Lung (tissue), 11 donors: ENCODE measurements at regions not wholly inside any gene's neighbourhood (a gene's known extent, or its start where the extent isn't known, plus 50 kb on each side); places are given as distances from the start of the nearest gene placed in this dataset.
A peak's percentile ranks its signal among the peaks of the same experiment; 100 is the strongest.

ENCODE experiments used
- ATAC-seq: fragments of 200-7000 bp; cut with Tn5 transposase; one replicate; pipeline ENCODE4 v1.9.1; 2020; ENCODE audit warnings: moderate number of reproducible peaks; ENCODE audit not compliant: insufficient read depth, low FRiP score
- DNase-seq, 3 donors: peaks; one replicate each; pipeline ENCODE4 v3.0.0-alpha.2; 2013 to 2017
- H3K27ac ChIP-seq, 2 donors: one replicate each; pipeline ENCODE4 v1.5.1; 2013; ENCODE audit warnings: mild to moderate bottlenecking in 2 of 2, moderate library complexity in 2 of 2, control low read depth in 1 of 2, inconsistent platforms in 1 of 2, low read depth in 1 of 2, low read length in 1 of 2
- H3K27me3 ChIP-seq, 3 donors: one replicate each; pipeline ENCODE4 v1.5.1; 2013; ENCODE audit warnings: low read length in 2 of 3; ENCODE audit not compliant: control insufficient read depth in 3 of 3, insufficient read depth in 3 of 3
- H3K36me3 ChIP-seq, 4 donors: one replicate each; pipeline ENCODE4 v1.5.1; 2013; ENCODE audit warnings: low read length in 4 of 4, mild to moderate bottlenecking in 1 of 4, moderate library complexity in 1 of 4; ENCODE audit not compliant: control insufficient read depth in 4 of 4, insufficient read depth in 4 of 4
- H3K4me1 ChIP-seq, 5 donors: one replicate each; pipeline ENCODE4 v1.5.1; 2013; ENCODE audit warnings: low read length in 5 of 5, mild to moderate bottlenecking in 2 of 5, moderate library complexity in 1 of 5; ENCODE audit not compliant: control insufficient read depth in 5 of 5, insufficient read depth in 5 of 5
- H3K4me3 ChIP-seq: one replicate; pipeline ENCODE4 v1.5.1; 2013; ENCODE audit warnings: mild to moderate bottlenecking, control low read depth, moderate library complexity
- H3K9ac ChIP-seq, 2 donors: one replicate each; pipeline ENCODE4 v1.5.1; 2013; ENCODE audit warnings: low read length in 2 of 2, control low read depth in 1 of 2; ENCODE audit not compliant: insufficient read depth in 1 of 2
- H3K9me3 ChIP-seq, 4 donors: one replicate each; pipeline ENCODE4 v1.5.1; 2013; ENCODE audit warnings: low read length in 3 of 4, mild to moderate bottlenecking in 1 of 4, moderate library complexity in 1 of 4; ENCODE audit not compliant: control insufficient read depth in 4 of 4, insufficient read depth in 3 of 4
- WGBS, 2 donors: extraction: QIAGEN DNeasy Blood & Tissue Kit; methylation state at CpG; one replicate each; pipeline ENCODE4 v1.1.7; 2013; 5-methylcytosine and 5-hydroxymethylcytosine counted together
- TF ChIP-seq, protein P1 (sequence below): IDR thresholded peaks from 2 replicates; pipeline ENCODE4 v1.5.1; 2012; ENCODE audit warnings: mild to moderate bottlenecking; ENCODE audit errors: control extremely low read depth, extremely low read depth
- donor health status: control.
- donor health status: control.
- donor health status: Bipolar disorder and iron deficiency.
- donor health status: healthy.
- donor health status: DM: yes; HTN: yes; CAD: no.

DNA sequence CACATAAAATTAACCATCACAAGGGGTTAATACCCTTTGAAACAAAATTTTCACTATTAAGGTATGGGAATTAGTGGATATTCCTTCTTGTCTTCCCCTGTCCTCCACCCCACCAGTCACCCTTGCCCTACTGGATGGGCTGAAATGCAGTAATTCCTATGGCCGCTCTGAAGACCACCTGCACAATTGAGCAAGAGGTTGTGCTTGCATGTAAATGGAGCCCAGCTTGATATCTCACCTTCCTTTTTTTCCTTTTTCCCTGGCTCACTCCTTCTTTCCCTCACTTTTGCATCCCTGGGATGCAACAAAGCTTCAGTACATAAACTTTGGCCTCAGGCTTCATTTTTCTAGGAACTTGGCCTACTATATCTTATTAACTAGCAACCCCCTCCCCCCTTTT is 184.6 kb downstream of the SNX10 start:
- Histone ChIP-seq H3K27me3 (no peaks in the 10 kb centered on the region), H3K4me1 (peaks cover 0 to 3% (median 0%) of the 10 kb centered on the region in 5 donors), H3K36me3 (no peaks in the 10 kb centered on the region), H3K9me3 (peaks cover 0 to 3% (median 0%) of the 10 kb centered on the region in 4 donors), H3K27ac (no peak overlapping the region), H3K4me3 (no peak overlapping the region), H3K9ac (no peak overlapping the region)
- DNase-seq = no peak
- TF ChIP-seq, protein P1, sequence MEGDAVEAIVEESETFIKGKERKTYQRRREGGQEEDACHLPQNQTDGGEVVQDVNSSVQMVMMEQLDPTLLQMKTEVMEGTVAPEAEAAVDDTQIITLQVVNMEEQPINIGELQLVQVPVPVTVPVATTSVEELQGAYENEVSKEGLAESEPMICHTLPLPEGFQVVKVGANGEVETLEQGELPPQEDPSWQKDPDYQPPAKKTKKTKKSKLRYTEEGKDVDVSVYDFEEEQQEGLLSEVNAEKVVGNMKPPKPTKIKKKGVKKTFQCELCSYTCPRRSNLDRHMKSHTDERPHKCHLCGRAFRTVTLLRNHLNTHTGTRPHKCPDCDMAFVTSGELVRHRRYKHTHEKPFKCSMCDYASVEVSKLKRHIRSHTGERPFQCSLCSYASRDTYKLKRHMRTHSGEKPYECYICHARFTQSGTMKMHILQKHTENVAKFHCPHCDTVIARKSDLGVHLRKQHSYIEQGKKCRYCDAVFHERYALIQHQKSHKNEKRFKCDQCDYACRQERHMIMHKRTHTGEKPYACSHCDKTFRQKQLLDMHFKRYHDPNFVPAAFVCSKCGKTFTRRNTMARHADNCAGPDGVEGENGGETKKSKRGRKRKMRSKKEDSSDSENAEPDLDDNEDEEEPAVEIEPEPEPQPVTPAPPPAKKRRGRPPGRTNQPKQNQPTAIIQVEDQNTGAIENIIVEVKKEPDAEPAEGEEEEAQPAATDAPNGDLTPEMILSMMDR = no peak
- 93 to 94% methylated on average over 1 of the region's 1 CpG for WGBS, 2 donors
- ATAC-seq = no peak

DNA sequence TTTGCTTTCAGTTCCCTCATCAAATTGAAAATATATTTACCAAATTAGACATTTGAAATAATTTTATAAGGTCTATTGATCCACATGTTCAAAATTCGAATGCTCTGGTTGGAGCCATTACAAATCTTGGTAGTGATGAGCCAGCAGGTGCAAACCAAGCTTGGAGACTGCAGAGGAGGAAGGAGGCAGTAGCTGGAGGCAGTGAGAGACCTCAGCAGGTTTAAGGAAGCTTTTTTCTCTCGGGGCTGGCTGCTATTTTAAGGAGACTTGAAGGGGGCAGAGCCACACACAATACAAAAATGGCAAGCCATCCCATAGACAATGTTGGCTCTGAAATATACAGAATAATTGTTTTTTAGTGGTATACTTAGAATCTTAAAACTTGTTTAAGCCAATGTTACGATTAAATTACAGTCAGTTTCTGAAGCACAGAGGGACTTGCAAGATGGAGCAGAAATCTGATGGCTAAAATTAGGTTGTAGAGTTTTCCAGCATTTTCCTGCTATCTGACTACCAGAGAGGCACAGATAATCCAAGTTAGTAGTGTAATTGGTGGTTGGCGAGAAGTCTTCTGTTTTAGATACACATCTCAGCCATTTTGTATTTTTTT is 185.8 kb downstream of the SNX10 start:
- Histone ChIP-seq H3K27me3 (no peaks in the 10 kb centered on the region), H3K27ac (no peak overlapping the region), H3K4me3 (no peak overlapping the region), H3K9me3 (peaks cover 0 to 3% (median 0%) of the 10 kb centered on the region in 4 donors), H3K9ac (no peak overlapping the region), H3K4me1 (peaks cover 0 to 3% (median 0%) of the 10 kb centered on the region in 5 donors), H3K36me3 (no peaks in the 10 kb centered on the region)
- TF ChIP-seq, protein P1 = no peak
- ATAC-seq = no peak
- DNase-seq = no peak
- WGBS, 2 donors = 71 to 75% methylated on average over 4 of the region's 4 CpGs

DNA sequence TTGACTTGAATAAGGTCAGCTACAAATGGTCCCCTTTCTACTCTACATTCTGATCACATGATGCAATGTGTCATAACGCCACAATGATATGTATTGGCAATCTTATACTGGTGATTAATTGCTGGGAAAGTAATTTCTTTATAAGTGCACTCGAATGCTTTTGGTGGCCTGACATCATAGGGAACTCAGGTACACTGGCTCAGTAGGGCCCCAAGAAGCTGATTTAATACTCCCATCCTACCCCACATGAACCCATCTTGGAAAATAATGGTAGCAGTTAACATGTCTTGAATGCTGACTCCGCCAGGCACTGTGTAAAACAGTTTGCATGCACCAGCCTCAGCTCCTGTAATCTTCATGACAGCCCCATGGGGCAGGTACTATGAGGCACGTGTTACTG is 186.9 kb downstream of the SNX10 start:
- Histone ChIP-seq H3K36me3 (no peaks in the 10 kb centered on the region), H3K27ac (no peak overlapping the region), H3K4me1 (peaks cover 0 to 3% (median 0%) of the 10 kb centered on the region in 5 donors), H3K4me3 (no peak overlapping the region), H3K9ac (no peak overlapping the region), H3K9me3 (peaks cover 0 to 3% (median 0%) of the 10 kb centered on the region in 4 donors), H3K27me3 (no peaks in the 10 kb centered on the region)
- TF ChIP-seq, protein P1 = no peak
- 93 to 96% methylated on average over 4 of the region's 4 CpGs for WGBS, 2 donors
- no peak for ATAC-seq
- DNase-seq = no peak

DNA sequence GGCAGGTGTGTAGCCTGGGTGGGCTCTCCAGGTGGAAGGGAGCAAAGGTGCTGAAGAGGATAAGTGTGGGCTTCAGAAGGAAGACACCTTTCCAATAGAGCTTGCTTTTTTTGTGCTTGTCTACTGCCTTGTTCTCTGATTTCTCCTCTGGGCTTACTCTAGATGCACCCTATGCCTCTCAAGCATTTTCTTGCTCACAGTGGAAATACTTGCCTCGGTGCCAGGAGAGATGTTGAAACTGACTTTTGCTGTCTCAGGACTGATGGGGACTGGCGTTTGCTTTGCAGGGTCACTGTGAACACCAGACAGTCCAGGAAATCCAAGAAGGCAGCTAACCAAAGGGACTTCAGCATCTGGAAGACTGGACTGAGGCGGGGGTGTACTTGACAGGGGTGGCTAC is 187.9 kb downstream of the SNX10 start:
- TF ChIP-seq, protein P1 = no peak
- DNase-seq (peak; percentile 63 to 83 (median 72)), ATAC-seq (no peak)
- Histone ChIP-seq H3K36me3 (no peaks in the 10 kb centered on the region), H3K27ac (no peak overlapping the region), H3K4me3 (no peak overlapping the region), H3K9ac (no peak overlapping the region), H3K27me3 (no peaks in the 10 kb centered on the region), H3K4me1 (peaks cover 0 to 3% (median 0%) of the 10 kb centered on the region in 5 donors), H3K9me3 (peaks cover 0 to 3% (median 0%) of the 10 kb centered on the region in 4 donors)
- WGBS, 2 donors = 59 to 73% methylated on average over 3 of the region's 3 CpGs
